ENCODE measurements at regions not wholly inside any gene's neighbourhood (a gene's known extent, or its start where the extent isn't known, plus 50 kb on each side); places are given as distances from the start of the nearest gene placed in this dataset.

DNA sequence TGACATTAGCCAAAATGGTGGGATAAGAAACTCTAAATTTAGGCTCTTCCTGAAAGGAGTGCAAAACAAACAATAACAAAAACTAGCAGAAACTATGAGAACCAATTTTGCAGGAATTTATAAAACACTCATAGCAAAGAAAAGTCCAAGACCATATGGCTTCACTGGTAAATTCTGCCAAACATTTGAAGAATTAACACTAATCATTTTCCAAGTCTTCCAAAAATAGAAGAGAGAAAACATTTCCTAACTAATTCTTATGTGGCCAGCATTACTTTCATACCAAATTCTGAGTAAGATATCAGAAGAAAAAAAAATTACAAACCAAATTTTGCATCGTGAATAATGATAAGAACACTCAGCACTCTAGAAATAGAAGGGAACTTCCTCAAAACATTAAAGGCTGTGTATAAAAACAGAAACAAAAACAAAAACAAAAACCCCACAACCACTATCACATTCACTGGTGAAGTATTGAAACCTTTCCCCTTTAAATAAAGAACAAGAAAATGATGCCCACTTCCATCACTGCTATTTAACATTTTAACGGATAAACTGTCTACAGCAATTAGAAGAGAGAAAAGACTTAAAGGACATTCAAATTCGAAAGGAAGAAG, 524.3 kb upstream of the GALNTL6 start:
- Histone ChIP-seq H3K36me3 (ENCODE audit: insufficient read depth, low read length) (no peaks in the 10 kb centered on the region), H3K4me3 (ENCODE audit: insufficient read depth, low read depth, low read length) (no peak overlapping the region), H3K27ac (ENCODE audit: low read depth, low read length) (no peak overlapping the region), H3K27me3 (ENCODE audit: insufficient read depth, low read length) (no peaks in the 10 kb centered on the region), H3K9me3 (ENCODE audit: insufficient read depth, low read depth, low read length) (no peaks in the 10 kb centered on the region), H3K4me1 (ENCODE audit: insufficient read depth, low read length) (no peaks in the 10 kb centered on the region), H3K79me2 (ENCODE audit: insufficient read depth, low read length) (no peaks in the 10 kb centered on the region), H3K4me2 (ENCODE audit: low read length) (no peak overlapping the region), H2AFZ (ENCODE audit: low read depth, low read length) (no peak overlapping the region), H3K9ac (ENCODE audit: low read length) (no peak overlapping the region), H4K20me1 (ENCODE audit: insufficient read depth, low read length) (no peaks in the 10 kb centered on the region)
- Mint-ChIP-seq H3K4me1 (ENCODE audit: low read depth, unreplicated experiment) (no peaks in the 10 kb centered on the region), H3K4me3 (ENCODE audit: unreplicated experiment) (no peak overlapping the region), H3K36me3 (ENCODE audit: low read depth, unreplicated experiment) (no peaks in the 10 kb centered on the region), H3K9me3 (ENCODE audit: unreplicated experiment) (no peaks in the 10 kb centered on the region), H3K27ac (ENCODE audit: unreplicated experiment) (no peak overlapping the region), H3K27me3 (ENCODE audit: low read depth, unreplicated experiment) (no peaks in the 10 kb centered on the region)
- FAIRE-seq (no peak), DNase-seq (ENCODE audit: low read depth) (no peak)
- no peak for TF ChIP-seq EZH2 (IDR thresholded peaks at IDR 0.05; ENCODE audit: insufficient read depth, low read length)
- TF ChIP-seq, protein P1, sequence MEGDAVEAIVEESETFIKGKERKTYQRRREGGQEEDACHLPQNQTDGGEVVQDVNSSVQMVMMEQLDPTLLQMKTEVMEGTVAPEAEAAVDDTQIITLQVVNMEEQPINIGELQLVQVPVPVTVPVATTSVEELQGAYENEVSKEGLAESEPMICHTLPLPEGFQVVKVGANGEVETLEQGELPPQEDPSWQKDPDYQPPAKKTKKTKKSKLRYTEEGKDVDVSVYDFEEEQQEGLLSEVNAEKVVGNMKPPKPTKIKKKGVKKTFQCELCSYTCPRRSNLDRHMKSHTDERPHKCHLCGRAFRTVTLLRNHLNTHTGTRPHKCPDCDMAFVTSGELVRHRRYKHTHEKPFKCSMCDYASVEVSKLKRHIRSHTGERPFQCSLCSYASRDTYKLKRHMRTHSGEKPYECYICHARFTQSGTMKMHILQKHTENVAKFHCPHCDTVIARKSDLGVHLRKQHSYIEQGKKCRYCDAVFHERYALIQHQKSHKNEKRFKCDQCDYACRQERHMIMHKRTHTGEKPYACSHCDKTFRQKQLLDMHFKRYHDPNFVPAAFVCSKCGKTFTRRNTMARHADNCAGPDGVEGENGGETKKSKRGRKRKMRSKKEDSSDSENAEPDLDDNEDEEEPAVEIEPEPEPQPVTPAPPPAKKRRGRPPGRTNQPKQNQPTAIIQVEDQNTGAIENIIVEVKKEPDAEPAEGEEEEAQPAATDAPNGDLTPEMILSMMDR (IDR thresholded peaks at IDR 0.05; ENCODE audit: insufficient read depth, low read depth, low read length), result no peak

DNA sequence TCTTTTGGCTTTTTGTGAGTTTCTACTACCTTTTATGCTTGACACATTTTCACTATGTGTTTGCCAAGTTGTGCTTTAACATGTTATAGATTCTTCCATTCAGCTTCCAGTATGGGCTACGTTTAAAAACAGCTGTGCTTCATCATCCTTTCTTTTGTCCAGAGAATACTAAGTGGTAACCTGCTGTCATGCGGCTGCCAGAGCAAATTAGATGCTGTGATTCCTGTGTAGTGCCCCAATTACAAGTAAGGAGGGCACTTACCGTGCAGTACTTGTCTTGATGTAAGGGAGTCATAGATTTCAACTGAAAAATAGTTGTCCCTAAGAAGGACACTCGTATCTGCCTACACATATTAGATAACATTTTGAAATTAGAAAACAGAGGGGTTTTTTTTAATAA, 531.8 kb upstream of the GALNTL6 start:
- Histone ChIP-seq H3K27me3 (ENCODE audit: insufficient read depth, low read length) (no peaks in the 10 kb centered on the region), H3K9ac (ENCODE audit: low read length) (no peak overlapping the region), H3K9me3 (ENCODE audit: insufficient read depth, low read depth, low read length) (peaks cover 2% of the 10 kb centered on the region), H2AFZ (ENCODE audit: low read depth, low read length) (no peak overlapping the region), H3K4me3 (ENCODE audit: insufficient read depth, low read depth, low read length) (no peak overlapping the region), H3K4me1 (ENCODE audit: insufficient read depth, low read length) (no peaks in the 10 kb centered on the region), H3K36me3 (ENCODE audit: insufficient read depth, low read length) (no peaks in the 10 kb centered on the region), H3K79me2 (ENCODE audit: insufficient read depth, low read length) (no peaks in the 10 kb centered on the region), H4K20me1 (ENCODE audit: insufficient read depth, low read length) (no peaks in the 10 kb centered on the region), H3K4me2 (ENCODE audit: low read length) (no peak overlapping the region), H3K27ac (ENCODE audit: low read depth, low read length) (no peak overlapping the region)
- Mint-ChIP-seq H3K4me1 (ENCODE audit: low read depth, unreplicated experiment) (no peaks in the 10 kb centered on the region), H3K27me3 (ENCODE audit: low read depth, unreplicated experiment) (no peaks in the 10 kb centered on the region), H3K36me3 (ENCODE audit: low read depth, unreplicated experiment) (no peaks in the 10 kb centered on the region), H3K4me3 (ENCODE audit: unreplicated experiment) (no peak overlapping the region), H3K9me3 (ENCODE audit: unreplicated experiment) (no peaks in the 10 kb centered on the region), H3K27ac (ENCODE audit: unreplicated experiment) (no peak overlapping the region)
- FAIRE-seq (no peak), DNase-seq (ENCODE audit: low read depth) (no peak)
- TF ChIP-seq EZH2 (IDR thresholded peaks at IDR 0.05; ENCODE audit: insufficient read depth, low read length), result no peak
- TF ChIP-seq, protein P1 (IDR thresholded peaks at IDR 0.05; ENCODE audit: insufficient read depth, low read depth, low read length), result no peak

DNA sequence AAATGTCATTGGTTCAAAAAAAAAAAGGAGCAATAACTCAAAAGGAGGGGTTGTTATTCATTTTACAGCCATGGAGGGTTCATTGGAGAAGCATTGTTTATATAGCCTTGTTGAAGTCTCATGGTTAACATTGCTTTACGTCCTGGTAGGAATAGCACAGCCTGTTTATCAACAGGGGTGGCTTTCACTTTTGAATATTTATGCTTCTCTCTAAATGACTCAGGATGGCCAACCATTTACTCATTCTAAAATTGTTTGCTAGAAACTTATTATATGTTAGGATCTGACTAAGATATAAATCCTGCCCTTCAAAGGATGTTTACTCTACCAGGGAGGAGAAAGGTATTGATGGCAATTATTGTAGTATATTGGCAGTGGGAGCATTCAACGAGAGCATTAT, 534.1 kb upstream of the GALNTL6 start:
- no peaks in the 10 kb centered on the region for H3K4me1 Mint-ChIP-seq (ENCODE audit: low read depth, unreplicated experiment)
- Histone ChIP-seq H3K27ac (ENCODE audit: low read depth, low read length) (no peak overlapping the region), H3K9me3 (ENCODE audit: insufficient read depth, low read depth, low read length) (peaks cover 2% of the 10 kb centered on the region), H3K9ac (ENCODE audit: low read length) (no peak overlapping the region), H3K36me3 (ENCODE audit: insufficient read depth, low read length) (no peaks in the 10 kb centered on the region), H3K27me3 (ENCODE audit: insufficient read depth, low read length) (no peaks in the 10 kb centered on the region), H2AFZ (ENCODE audit: low read depth, low read length) (no peak overlapping the region), H4K20me1 (ENCODE audit: insufficient read depth, low read length) (no peaks in the 10 kb centered on the region), H3K4me3 (ENCODE audit: insufficient read depth, low read depth, low read length) (no peak overlapping the region), H3K4me1 (ENCODE audit: insufficient read depth, low read length) (no peaks in the 10 kb centered on the region), H3K4me2 (ENCODE audit: low read length) (no peak overlapping the region), H3K79me2 (ENCODE audit: insufficient read depth, low read length) (no peaks in the 10 kb centered on the region)
- H3K27ac Mint-ChIP-seq (ENCODE audit: unreplicated experiment), result no peak overlapping the region
- DNase-seq (ENCODE audit: low read depth) (no peak), FAIRE-seq (no peak)
- no peaks in the 10 kb centered on the region for H3K27me3 Mint-ChIP-seq (ENCODE audit: low read depth, unreplicated experiment)
- H3K4me3 Mint-ChIP-seq (ENCODE audit: unreplicated experiment), result no peak overlapping the region
- TF ChIP-seq, protein P1 (IDR thresholded peaks at IDR 0.05; ENCODE audit: insufficient read depth, low read depth, low read length), result no peak
- no peak for TF ChIP-seq EZH2 (IDR thresholded peaks at IDR 0.05; ENCODE audit: insufficient read depth, low read length)
- no peaks in the 10 kb centered on the region for H3K9me3 Mint-ChIP-seq (ENCODE audit: unreplicated experiment)
- H3K36me3 Mint-ChIP-seq (ENCODE audit: low read depth, unreplicated experiment), result no peaks in the 10 kb centered on the region

All from astrocyte (in vitro differentiated cells and primary cell).